ENCODE measurements at regions not wholly inside any gene's neighbourhood (a gene's known extent, or its start where the extent isn't known, plus 50 kb on each side); places are given as distances from the start of the nearest gene placed in this dataset.

DNA sequence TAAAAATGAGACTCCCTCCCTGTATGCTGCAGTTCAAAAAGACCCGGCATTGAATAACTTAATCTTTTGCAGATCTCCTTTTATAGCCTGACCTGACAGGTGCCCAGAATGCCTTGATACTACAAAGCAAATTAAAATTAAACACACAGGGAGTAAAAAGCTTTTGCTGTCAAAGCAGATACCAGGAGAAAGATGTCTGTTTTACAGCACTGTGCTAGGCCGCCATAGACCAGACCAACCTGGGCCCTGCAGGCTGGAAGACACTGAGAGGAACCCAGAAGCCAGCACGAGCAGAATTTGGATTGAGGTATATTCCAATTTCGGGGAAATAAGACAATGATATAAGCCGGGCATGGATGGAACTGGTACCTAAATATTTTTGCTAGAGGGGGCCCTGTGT, 602.8 kb upstream of the SOX11 start:
- CTCF ChIA-PET = no interaction called here
- H3K9me3 ChIP-seq (ENCODE audit: control insufficient read depth, insufficient read depth, low read depth, low read length) = no peaks in the 10 kb centered on the region
- TF ChIP-seq ZNF394 (tag by site-specific recombination; IDR thresholded peaks at IDR 0.05; ENCODE audit: borderline replicate concordance) = no peak
- TF ChIP-seq ZNF335 (tag by site-specific recombination; conservative IDR thresholded peaks at IDR 0.05) = no peak
- H3K4me3 ChIP-seq (ENCODE audit: low read depth, low read length) = no peak overlapping the region
- H3K27ac ChIP-seq (ENCODE audit: extremely low read depth, low read depth, low read length) = no peak overlapping the region
- POLR2A ChIA-PET = no interaction called here
- H3K36me3 ChIP-seq (ENCODE audit: control insufficient read depth in 2 of 2, insufficient read depth in 1 of 2, low read length in 2 of 2) = no peaks in the 10 kb centered on the region
- H3K4me1 ChIP-seq (ENCODE audit: control insufficient read depth, insufficient read depth, low read length) = no peaks in the 10 kb centered on the region

DNA sequence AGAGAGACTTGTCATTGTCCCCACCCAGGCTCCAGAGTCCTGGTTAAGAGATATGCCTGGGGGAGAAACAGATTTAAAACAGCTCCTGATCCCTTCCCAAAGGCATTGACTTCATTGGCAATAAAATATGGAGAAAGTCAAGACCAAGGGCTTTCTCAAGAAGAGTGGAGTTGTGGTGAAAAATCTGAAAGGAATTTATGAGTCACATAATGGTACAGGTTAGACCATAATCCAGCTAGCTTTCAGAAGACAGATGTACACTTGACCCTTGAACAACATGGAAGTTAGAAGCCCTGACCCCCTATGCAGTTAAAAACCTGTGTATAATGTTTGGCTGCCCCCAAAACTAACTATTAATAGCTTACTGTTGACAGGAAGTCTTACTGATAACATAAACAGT, 599.1 kb upstream of the SOX11 start:
- no peak for TF ChIP-seq ZSCAN16 (tag by site-specific recombination; IDR thresholded peaks at IDR 0.05)
- TF ChIP-seq, protein P1, sequence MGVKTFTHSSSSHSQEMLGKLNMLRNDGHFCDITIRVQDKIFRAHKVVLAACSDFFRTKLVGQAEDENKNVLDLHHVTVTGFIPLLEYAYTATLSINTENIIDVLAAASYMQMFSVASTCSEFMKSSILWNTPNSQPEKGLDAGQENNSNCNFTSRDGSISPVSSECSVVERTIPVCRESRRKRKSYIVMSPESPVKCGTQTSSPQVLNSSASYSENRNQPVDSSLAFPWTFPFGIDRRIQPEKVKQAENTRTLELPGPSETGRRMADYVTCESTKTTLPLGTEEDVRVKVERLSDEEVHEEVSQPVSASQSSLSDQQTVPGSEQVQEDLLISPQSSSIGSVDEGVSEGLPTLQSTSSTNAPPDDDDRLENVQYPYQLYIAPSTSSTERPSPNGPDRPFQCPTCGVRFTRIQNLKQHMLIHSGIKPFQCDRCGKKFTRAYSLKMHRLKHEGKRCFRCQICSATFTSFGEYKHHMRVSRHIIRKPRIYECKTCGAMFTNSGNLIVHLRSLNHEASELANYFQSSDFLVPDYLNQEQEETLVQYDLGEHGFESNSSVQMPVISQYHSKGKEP (tag by site-specific recombination; IDR thresholded peaks at IDR 0.05) = no peak
- TF ChIP-seq ZNF549 (tag by site-specific recombination; IDR thresholded peaks at IDR 0.05) = no peak
- H3K4me1 ChIP-seq (ENCODE audit: control insufficient read depth, insufficient read depth, low read length) = no peaks in the 10 kb centered on the region
- H3K27ac ChIP-seq (ENCODE audit: extremely low read depth, low read depth, low read length) = no peak overlapping the region
- H3K4me3 ChIP-seq (ENCODE audit: low read depth, low read length) = no peak overlapping the region
- H3K36me3 ChIP-seq (ENCODE audit: control insufficient read depth in 2 of 2, insufficient read depth in 1 of 2, low read length in 2 of 2) = no peaks in the 10 kb centered on the region
- CTCF ChIA-PET = interaction anchor here (0.9 kb wide), 1 partner anchor 13 kb away, joined by 3 read pairs; no protein-coding TSS in a partner anchor
- POLR2A ChIA-PET = no interaction called here
- no peaks in the 10 kb centered on the region for H3K9me3 ChIP-seq (ENCODE audit: control insufficient read depth, insufficient read depth, low read depth, low read length)

DNA sequence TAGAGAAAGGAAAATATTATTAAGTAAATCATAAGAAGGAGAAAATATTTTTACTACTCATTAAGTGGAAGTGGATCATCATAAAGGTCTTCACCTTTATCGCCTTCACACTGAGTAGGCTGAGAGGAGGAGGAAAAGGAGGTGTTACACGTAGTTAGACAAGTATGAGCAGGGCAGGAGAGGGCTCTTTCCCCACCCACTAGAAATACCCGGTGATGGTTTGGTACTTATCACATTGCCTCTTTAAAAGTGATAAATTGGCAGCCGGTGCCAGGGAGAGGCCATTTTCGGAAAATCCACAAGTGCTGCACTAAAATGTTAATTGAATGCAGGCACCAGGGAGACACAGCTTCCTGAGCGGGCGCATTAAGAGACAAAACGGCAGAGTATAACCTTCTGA, 598.7 kb upstream of the SOX11 start:
- no peaks in the 10 kb centered on the region for H3K9me3 ChIP-seq (ENCODE audit: control insufficient read depth, insufficient read depth, low read depth, low read length)
- H3K36me3 ChIP-seq (ENCODE audit: control insufficient read depth in 2 of 2, insufficient read depth in 1 of 2, low read length in 2 of 2) = no peaks in the 10 kb centered on the region
- ChIA-PET CTCF (interaction anchor here (0.9 kb wide), 1 partner anchor 13 kb away, joined by 3 read pairs; no protein-coding TSS in a partner anchor), POLR2A (no interaction called here)
- H3K4me3 ChIP-seq (ENCODE audit: low read depth, low read length) = no peak overlapping the region
- TF ChIP-seq ZNF707 (tag by site-specific recombination; IDR thresholded peaks at IDR 0.05) (no peak), ZNF114 (tag by site-specific recombination; IDR thresholded peaks at IDR 0.05) (no peak), ZNF169 (tag by site-specific recombination; IDR thresholded peaks at IDR 0.05) (no peak), ZNF394 (tag by site-specific recombination; IDR thresholded peaks at IDR 0.05; ENCODE audit: borderline replicate concordance) (no peak), ZNF791 (tag by site-specific recombination; IDR thresholded peaks at IDR 0.05) (no peak), ZNF155 (tag by site-specific recombination; IDR thresholded peaks at IDR 0.05) (no peak), ZNF701 (tag by site-specific recombination; IDR thresholded peaks at IDR 0.05) (no peak), ZNF121 (tag by site-specific recombination; IDR thresholded peaks at IDR 0.05) (no peak), ZNF426 (tag by site-specific recombination; IDR thresholded peaks at IDR 0.05) (no peak), ZNF138 (tag by site-specific recombination; IDR thresholded peaks at IDR 0.05; ENCODE audit: borderline replicate concordance) (no peak), ZNF571 (tag by site-specific recombination; IDR thresholded peaks at IDR 0.05) (no peak), ZNF292 (tag by site-specific recombination; IDR thresholded peaks at IDR 0.05; ENCODE audit: borderline replicate concordance, low read depth) (no peak), ZNF202 (tag by site-specific recombination; IDR thresholded peaks at IDR 0.05; ENCODE audit: borderline replicate concordance) (no peak), ZNF19 (tag by site-specific recombination; IDR thresholded peaks at IDR 0.05; ENCODE audit: low read depth) (no peak), ZNF132 (tag by site-specific recombination; IDR thresholded peaks at IDR 0.05; ENCODE audit: borderline replicate concordance) (no peak)
- TF ChIP-seq, protein P2, sequence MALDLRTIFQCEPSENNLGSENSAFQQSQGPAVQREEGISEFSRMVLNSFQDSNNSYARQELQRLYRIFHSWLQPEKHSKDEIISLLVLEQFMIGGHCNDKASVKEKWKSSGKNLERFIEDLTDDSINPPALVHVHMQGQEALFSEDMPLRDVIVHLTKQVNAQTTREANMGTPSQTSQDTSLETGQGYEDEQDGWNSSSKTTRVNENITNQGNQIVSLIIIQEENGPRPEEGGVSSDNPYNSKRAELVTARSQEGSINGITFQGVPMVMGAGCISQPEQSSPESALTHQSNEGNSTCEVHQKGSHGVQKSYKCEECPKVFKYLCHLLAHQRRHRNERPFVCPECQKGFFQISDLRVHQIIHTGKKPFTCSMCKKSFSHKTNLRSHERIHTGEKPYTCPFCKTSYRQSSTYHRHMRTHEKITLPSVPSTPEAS (tag by site-specific recombination; IDR thresholded peaks at IDR 0.05) = no peak
- TF ChIP-seq, protein P3, sequence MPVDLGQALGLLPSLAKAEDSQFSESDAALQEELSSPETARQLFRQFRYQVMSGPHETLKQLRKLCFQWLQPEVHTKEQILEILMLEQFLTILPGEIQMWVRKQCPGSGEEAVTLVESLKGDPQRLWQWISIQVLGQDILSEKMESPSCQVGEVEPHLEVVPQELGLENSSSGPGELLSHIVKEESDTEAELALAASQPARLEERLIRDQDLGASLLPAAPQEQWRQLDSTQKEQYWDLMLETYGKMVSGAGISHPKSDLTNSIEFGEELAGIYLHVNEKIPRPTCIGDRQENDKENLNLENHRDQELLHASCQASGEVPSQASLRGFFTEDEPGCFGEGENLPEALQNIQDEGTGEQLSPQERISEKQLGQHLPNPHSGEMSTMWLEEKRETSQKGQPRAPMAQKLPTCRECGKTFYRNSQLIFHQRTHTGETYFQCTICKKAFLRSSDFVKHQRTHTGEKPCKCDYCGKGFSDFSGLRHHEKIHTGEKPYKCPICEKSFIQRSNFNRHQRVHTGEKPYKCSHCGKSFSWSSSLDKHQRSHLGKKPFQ (tag by site-specific recombination; IDR thresholded peaks at IDR 0.05) = no peak
- TF ChIP-seq, protein P4, sequence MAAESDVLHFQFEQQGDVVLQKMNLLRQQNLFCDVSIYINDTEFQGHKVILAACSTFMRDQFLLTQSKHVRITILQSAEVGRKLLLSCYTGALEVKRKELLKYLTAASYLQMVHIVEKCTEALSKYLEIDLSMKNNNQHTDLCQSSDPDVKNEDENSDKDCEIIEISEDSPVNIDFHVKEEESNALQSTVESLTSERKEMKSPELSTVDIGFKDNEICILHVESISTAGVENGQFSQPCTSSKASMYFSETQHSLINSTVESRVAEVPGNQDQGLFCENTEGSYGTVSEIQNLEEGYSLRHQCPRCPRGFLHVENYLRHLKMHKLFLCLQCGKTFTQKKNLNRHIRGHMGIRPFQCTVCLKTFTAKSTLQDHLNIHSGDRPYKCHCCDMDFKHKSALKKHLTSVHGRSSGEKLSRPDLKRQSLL (tag by site-specific recombination; IDR thresholded peaks at IDR 0.05) = no peak
- TF ChIP-seq, protein P5, sequence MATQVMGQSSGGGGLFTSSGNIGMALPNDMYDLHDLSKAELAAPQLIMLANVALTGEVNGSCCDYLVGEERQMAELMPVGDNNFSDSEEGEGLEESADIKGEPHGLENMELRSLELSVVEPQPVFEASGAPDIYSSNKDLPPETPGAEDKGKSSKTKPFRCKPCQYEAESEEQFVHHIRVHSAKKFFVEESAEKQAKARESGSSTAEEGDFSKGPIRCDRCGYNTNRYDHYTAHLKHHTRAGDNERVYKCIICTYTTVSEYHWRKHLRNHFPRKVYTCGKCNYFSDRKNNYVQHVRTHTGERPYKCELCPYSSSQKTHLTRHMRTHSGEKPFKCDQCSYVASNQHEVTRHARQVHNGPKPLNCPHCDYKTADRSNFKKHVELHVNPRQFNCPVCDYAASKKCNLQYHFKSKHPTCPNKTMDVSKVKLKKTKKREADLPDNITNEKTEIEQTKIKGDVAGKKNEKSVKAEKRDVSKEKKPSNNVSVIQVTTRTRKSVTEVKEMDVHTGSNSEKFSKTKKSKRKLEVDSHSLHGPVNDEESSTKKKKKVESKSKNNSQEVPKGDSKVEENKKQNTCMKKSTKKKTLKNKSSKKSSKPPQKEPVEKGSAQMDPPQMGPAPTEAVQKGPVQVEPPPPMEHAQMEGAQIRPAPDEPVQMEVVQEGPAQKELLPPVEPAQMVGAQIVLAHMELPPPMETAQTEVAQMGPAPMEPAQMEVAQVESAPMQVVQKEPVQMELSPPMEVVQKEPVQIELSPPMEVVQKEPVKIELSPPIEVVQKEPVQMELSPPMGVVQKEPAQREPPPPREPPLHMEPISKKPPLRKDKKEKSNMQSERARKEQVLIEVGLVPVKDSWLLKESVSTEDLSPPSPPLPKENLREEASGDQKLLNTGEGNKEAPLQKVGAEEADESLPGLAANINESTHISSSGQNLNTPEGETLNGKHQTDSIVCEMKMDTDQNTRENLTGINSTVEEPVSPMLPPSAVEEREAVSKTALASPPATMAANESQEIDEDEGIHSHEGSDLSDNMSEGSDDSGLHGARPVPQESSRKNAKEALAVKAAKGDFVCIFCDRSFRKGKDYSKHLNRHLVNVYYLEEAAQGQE (tag by site-specific recombination; IDR thresholded peaks at IDR 0.05) = no peak
- H3K4me1 ChIP-seq (ENCODE audit: control insufficient read depth, insufficient read depth, low read length) = no peaks in the 10 kb centered on the region
- no peak overlapping the region for H3K27ac ChIP-seq (ENCODE audit: extremely low read depth, low read depth, low read length)
